Suprapubic skin (tissue), 4 donors: ENCODE measurements at regions not wholly inside any gene's neighbourhood (a gene's known extent, or its start where the extent isn't known, plus 50 kb on each side); places are given as distances from the start of the nearest gene placed in this dataset.

Experiments used
- DNase-seq, 2 donors: peaks; one replicate each; pipeline ENCODE4 v3.0.0-alpha.2; 2019; ENCODE audit warnings: low spot score in 2 of 2
- H3K27ac ChIP-seq: fragments of 200-600 bp; sonication (generic); one replicate; pipeline ENCODE4 v1.5.1; 2019
- H3K27me3 ChIP-seq: fragments of 200-600 bp; sonication (generic); one replicate; pipeline ENCODE4 v1.5.1; 2019
- H3K36me3 ChIP-seq: fragments of 200-600 bp; sonication (generic); one replicate; pipeline ENCODE4 v1.5.1; 2019
- H3K4me1 ChIP-seq: fragments of 200-600 bp; sonication (generic); one replicate; pipeline ENCODE4 v1.5.1; 2019
- H3K4me3 ChIP-seq: fragments of 200-600 bp; sonication (generic); one replicate; pipeline ENCODE4 v1.5.1; 2019; ENCODE audit warnings: mild to moderate bottlenecking
- H3K9me3 ChIP-seq: fragments of 200-600 bp; sonication (generic); one replicate; pipeline ENCODE4 v1.5.1; 2019
- CTCF ChIP-seq, 2 donors: fragments of 200-600 bp in 1 of 2; fragments of 450-650 bp in 1 of 2; sonication (generic) in 1 of 2; IDR thresholded peaks; one replicate each; pipeline ENCODE4 v1.5.1; 2016 to 2019; ENCODE audit warnings: antibody characterized with exemption in 2 of 2, mild to moderate bottlenecking in 1 of 2, moderate library complexity in 1 of 2
- EP300 ChIP-seq: sonication (generic); formaldehyde crosslinking; IDR thresholded peaks from one replicate; pipeline ENCODE4 v1.6.1; 2017; ENCODE audit warnings: antibody characterized with exemption
- POLR2A ChIP-seq, 2 donors: fragments of 450-650 bp; IDR thresholded peaks; one replicate each; pipeline ENCODE4 v1.6.1; 2017; ENCODE audit warnings: antibody characterized with exemption in 2 of 2, mild to moderate bottlenecking in 2 of 2, moderate library complexity in 2 of 2
- POLR2AphosphoS5 ChIP-seq, 3 donors: sonication (generic); formaldehyde crosslinking; IDR thresholded peaks; one replicate each; pipeline ENCODE4 v1.6.1; 2017; ENCODE audit warnings: antibody characterized with exemption in 3 of 3
- WGBS: methylation state at CpG from one replicate; pipeline ENCODE4 v1.1.5; 2018; 5-methylcytosine and 5-hydroxymethylcytosine counted together

GRCh38 chr7:1340461-1341360 is 108.0 kb downstream of the UNCX start:
- no peaks in the 10 kb centered on the region for H3K9me3 ChIP-seq
- H3K36me3 ChIP-seq, result no peaks in the 10 kb centered on the region
- H3K27ac ChIP-seq, result no peak overlapping the region
- 51% methylated on average over 17 of the region's 29 CpGs for WGBS
- H3K4me1 ChIP-seq, result no peaks in the 10 kb centered on the region
- H3K4me3 ChIP-seq, result no peak overlapping the region
- peaks cover 72% of the 10 kb centered on the region for H3K27me3 ChIP-seq
- TF ChIP-seq CTCF (IDR thresholded peaks at IDR 0.05) (no peak), EP300 (no peak), POLR2AphosphoS5 (IDR thresholded peaks at IDR 0.05) (no peak), POLR2A (IDR thresholded peaks at IDR 0.05) (no peak)
- DNase-seq, result no peak

GRCh38 chr7:1341361-1342089 is 108.9 kb downstream of the UNCX start:
- no peaks in the 10 kb centered on the region for H3K4me1 ChIP-seq
- H3K27me3 ChIP-seq, result peaks cover 77% of the 10 kb centered on the region
- no peak for TF ChIP-seq EP300
- TF ChIP-seq POLR2A (IDR thresholded peaks at IDR 0.05), result no peak
- TF ChIP-seq CTCF (IDR thresholded peaks at IDR 0.05), result no peak
- no peak for TF ChIP-seq POLR2AphosphoS5 (IDR thresholded peaks at IDR 0.05)
- no peaks in the 10 kb centered on the region for H3K36me3 ChIP-seq
- 91% methylated on average over 6 of the region's 20 CpGs for WGBS
- H3K4me3 ChIP-seq, result no peak overlapping the region
- no peak overlapping the region for H3K27ac ChIP-seq
- no peaks in the 10 kb centered on the region for H3K9me3 ChIP-seq
- no peak for DNase-seq

GRCh38 chr7:1342090-1342640 is 109.5 kb downstream of the UNCX start:
- peaks cover 80% of the 10 kb centered on the region for H3K27me3 ChIP-seq
- H3K36me3 ChIP-seq, result no peaks in the 10 kb centered on the region
- DNase-seq, result no peak
- no peak overlapping the region for H3K4me3 ChIP-seq
- no peaks in the 10 kb centered on the region for H3K9me3 ChIP-seq
- no peaks in the 10 kb centered on the region for H3K4me1 ChIP-seq
- TF ChIP-seq CTCF (IDR thresholded peaks at IDR 0.05) (no peak), POLR2AphosphoS5 (IDR thresholded peaks at IDR 0.05) (no peak), POLR2A (IDR thresholded peaks at IDR 0.05) (no peak), EP300 (no peak)
- no peak overlapping the region for H3K27ac ChIP-seq
- WGBS, result no CpG with 5 or more reads among the region's 12 CpGs

- no peaks in the 10 kb centered on the region for H3K36me3 ChIP-seq
- WGBS, result 46% methylated on average over 10 of the region's 10 CpGs
- H3K9me3 ChIP-seq, result no peaks in the 10 kb centered on the region
- TF ChIP-seq POLR2A (IDR thresholded peaks at IDR 0.05), result no peak
- TF ChIP-seq EP300, result no peak
- no peak for TF ChIP-seq POLR2AphosphoS5 (IDR thresholded peaks at IDR 0.05)
- TF ChIP-seq CTCF (IDR thresholded peaks at IDR 0.05), result no peak
- DNase-seq, result no peak
- peaks cover 89% of the 10 kb centered on the region for H3K27me3 ChIP-seq
- H3K4me1 ChIP-seq, result no peaks in the 10 kb centered on the region
- no peak overlapping the region for H3K4me3 ChIP-seq
- no peak overlapping the region for H3K27ac ChIP-seq
These were observed 110.9 kb downstream of the UNCX start for GRCh38 chr7:1343551-1343950.

GRCh38 chr7:1344421-1344820 is 111.7 kb downstream of the UNCX start:
- H3K36me3 ChIP-seq, result no peaks in the 10 kb centered on the region
- no peak for TF ChIP-seq POLR2AphosphoS5 (IDR thresholded peaks at IDR 0.05)
- TF ChIP-seq POLR2A (IDR thresholded peaks at IDR 0.05), result no peak
- no peak for TF ChIP-seq CTCF (IDR thresholded peaks at IDR 0.05)
- no peak for TF ChIP-seq EP300
- peaks cover 89% of the 10 kb centered on the region for H3K27me3 ChIP-seq
- no peaks in the 10 kb centered on the region for H3K4me1 ChIP-seq
- DNase-seq, result no peak
- no peaks in the 10 kb centered on the region for H3K9me3 ChIP-seq
- 79% methylated on average over 12 of the region's 12 CpGs for WGBS
- H3K4me3 ChIP-seq, result no peak overlapping the region
- H3K27ac ChIP-seq, result no peak overlapping the region
